ENCODE measurements at regions not wholly inside any gene's neighbourhood (a gene's known extent, or its start where the extent isn't known, plus 50 kb on each side); places are given as distances from the start of the nearest gene placed in this dataset.

DNA sequence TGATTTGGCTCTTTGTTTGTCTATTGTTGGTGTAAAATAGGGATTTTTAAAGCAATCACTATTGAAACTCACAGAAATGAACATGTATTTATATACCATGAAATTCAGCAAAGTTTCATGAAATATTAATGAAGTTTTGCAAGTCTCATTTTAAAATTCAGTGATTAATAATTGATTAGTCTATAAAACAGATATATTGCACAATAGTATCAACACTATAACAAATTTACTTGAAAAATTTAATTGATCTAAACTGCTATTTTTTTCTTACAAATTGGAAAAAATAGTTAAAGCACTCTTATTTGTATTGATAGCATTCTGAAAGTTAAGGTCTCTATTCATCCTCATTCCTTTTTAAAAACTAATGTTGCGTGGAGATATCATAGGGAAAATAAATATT, 121.0 kb upstream of the PCDH9 start:
- Histone ChIP-seq H3K27ac (no peak overlapping the region), H3K79me2 (ENCODE audit: insufficient read depth) (no peaks in the 10 kb centered on the region), H4K20me1 (ENCODE audit: insufficient read depth) (no peaks in the 10 kb centered on the region), H3K4me2 (ENCODE audit: unreplicated experiment) (no peak overlapping the region), H3K9me2 (ENCODE audit: insufficient read depth) (no peaks in the 10 kb centered on the region), H3K9me3 (ENCODE audit: low read depth) (no peaks in the 10 kb centered on the region), H3K27me3 (replicated peaks; ENCODE audit: insufficient read depth) (no peaks in the 10 kb centered on the region), H3K4me3 (no peak overlapping the region), H2AFZ (no peak overlapping the region), H3K36me3 (ENCODE audit: low read depth) (no peaks in the 10 kb centered on the region), H3K9ac (no peak overlapping the region), H3K4me1 (ENCODE audit: insufficient read depth) (no peaks in the 10 kb centered on the region), H3F3A (ENCODE audit: insufficient read depth) (no peaks in the 10 kb centered on the region)
- DNase-seq: no peak
- in situ Hi-C loops (cut with MboI): no loop called here
- no peak for TF ChIP-seq EZH2phosphoT487 (IDR thresholded peaks at IDR 0.05; ENCODE audit: insufficient read depth, low read depth)
- WGBS, 2 experiments (ENCODE audit: low coverage in 1 of 2, low lambda C conversion rate in 2 of 2, missing lambda C conversion rate in 2 of 2): 45 to 50% methylated on average over 1 of the region's 1 CpG

DNA sequence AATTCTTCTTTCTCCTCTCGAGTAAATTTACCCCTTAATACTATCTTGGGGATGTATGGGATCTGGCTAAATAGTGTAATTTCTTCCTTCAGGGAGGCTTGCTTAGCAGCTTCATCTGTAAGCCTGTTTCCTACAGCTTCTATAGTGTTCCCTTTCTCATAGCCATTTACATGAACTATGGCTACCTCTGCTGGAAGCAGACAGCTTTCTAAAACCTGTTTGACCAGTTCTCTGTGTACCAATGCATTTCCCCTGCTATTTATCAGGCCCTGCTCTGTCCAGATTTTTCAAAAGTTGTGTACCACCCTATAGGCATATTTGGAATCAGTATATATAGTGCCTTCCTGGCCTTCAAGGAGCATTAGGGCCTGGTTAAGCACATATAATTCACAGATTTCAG, 113.6 kb upstream of the PCDH9 start:
- Histone ChIP-seq H2AFZ (no peak overlapping the region), H3K4me3 (no peak overlapping the region), H3K27me3 (replicated peaks; ENCODE audit: insufficient read depth) (no peaks in the 10 kb centered on the region), H3K4me1 (ENCODE audit: insufficient read depth) (no peaks in the 10 kb centered on the region), H3K27ac (no peak overlapping the region), H3K9me2 (ENCODE audit: insufficient read depth) (no peaks in the 10 kb centered on the region), H3K9ac (no peak overlapping the region), H3K79me2 (ENCODE audit: insufficient read depth) (no peaks in the 10 kb centered on the region), H3K36me3 (ENCODE audit: low read depth) (no peaks in the 10 kb centered on the region), H4K20me1 (ENCODE audit: insufficient read depth) (no peaks in the 10 kb centered on the region), H3F3A (ENCODE audit: insufficient read depth) (no peaks in the 10 kb centered on the region), H3K4me2 (ENCODE audit: unreplicated experiment) (no peak overlapping the region), H3K9me3 (ENCODE audit: low read depth) (no peaks in the 10 kb centered on the region)
- no peak for TF ChIP-seq EZH2 (IDR thresholded peaks at IDR 0.05; ENCODE audit: insufficient read depth, poor library complexity, severe bottlenecking)
- TF ChIP-seq EZH2phosphoT487 (IDR thresholded peaks at IDR 0.05; ENCODE audit: insufficient read depth, low read depth): no peak
- no peak for DNase-seq
- WGBS, 2 experiments (ENCODE audit: low coverage in 1 of 2, low lambda C conversion rate in 2 of 2, missing lambda C conversion rate in 2 of 2): 10 to 13% methylated on average over 1 of the region's 1 CpG
- in situ Hi-C loops (cut with MboI): no loop called here

DNA sequence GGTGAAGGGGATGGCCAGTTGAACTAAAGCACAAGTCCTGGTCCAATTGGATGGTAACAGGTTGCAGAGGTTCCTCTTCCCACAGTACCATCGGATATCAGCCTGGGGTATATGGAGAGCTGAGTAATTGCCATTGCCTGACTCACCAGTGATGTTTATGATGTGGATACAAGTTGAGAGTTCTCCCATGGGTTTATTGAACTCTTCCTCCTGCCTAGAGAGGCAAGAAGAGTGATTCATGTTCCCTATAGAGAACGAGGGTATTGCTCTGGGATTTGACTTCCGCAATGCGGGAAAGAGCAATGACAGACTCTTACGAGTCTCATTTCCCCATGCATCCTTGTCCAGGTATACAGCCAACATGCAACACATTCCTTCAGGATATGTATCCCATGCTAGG, 111.3 kb upstream of the PCDH9 start:
- no peak overlapping the region for H3K4me2 ChIP-seq (ENCODE audit: unreplicated experiment)
- no peak overlapping the region for H2AFZ ChIP-seq
- H3K27ac ChIP-seq: no peak overlapping the region
- 44 to 47% methylated on average over 5 of the region's 5 CpGs for WGBS, 2 experiments (ENCODE audit: low coverage in 1 of 2, low lambda C conversion rate in 2 of 2, missing lambda C conversion rate in 2 of 2)
- H3K4me1 ChIP-seq (ENCODE audit: insufficient read depth): no peaks in the 10 kb centered on the region
- no peak for DNase-seq
- H3K27me3 ChIP-seq (replicated peaks; ENCODE audit: insufficient read depth): no peaks in the 10 kb centered on the region
- H3K4me3 ChIP-seq: no peak overlapping the region
- TF ChIP-seq EZH2 (IDR thresholded peaks at IDR 0.05; ENCODE audit: insufficient read depth, poor library complexity, severe bottlenecking): no peak
- no peak for TF ChIP-seq EZH2phosphoT487 (IDR thresholded peaks at IDR 0.05; ENCODE audit: insufficient read depth, low read depth)
- no peaks in the 10 kb centered on the region for H3F3A ChIP-seq (ENCODE audit: insufficient read depth)
- no peaks in the 10 kb centered on the region for H4K20me1 ChIP-seq (ENCODE audit: insufficient read depth)
- H3K79me2 ChIP-seq (ENCODE audit: insufficient read depth): no peaks in the 10 kb centered on the region
- in situ Hi-C loops (cut with MboI): no loop called here
- H3K9ac ChIP-seq: no peak overlapping the region
- no peaks in the 10 kb centered on the region for H3K9me2 ChIP-seq (ENCODE audit: insufficient read depth)
- H3K9me3 ChIP-seq (ENCODE audit: low read depth): no peaks in the 10 kb centered on the region
- H3K36me3 ChIP-seq (ENCODE audit: low read depth): no peaks in the 10 kb centered on the region

DNA sequence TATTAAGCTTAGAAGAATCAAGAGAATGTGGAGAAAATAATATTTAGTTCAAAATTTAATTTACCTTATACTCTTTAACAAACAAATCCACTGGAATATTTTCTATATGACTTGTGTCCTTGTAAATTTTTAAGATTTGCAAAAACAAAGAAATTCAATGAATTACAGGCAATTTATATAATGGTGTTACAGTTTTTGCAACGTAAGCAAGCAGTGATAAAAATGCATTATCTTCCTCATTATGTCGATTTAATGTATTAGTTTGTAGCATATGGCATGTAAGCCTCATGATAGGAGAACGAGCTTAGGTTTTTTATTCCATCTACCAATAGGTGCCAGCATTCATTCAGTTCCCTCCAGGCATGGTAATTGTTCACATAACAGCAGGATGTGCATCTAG, 100.0 kb upstream of the PCDH9 start:
- no peak overlapping the region for H3K4me3 ChIP-seq
- H3K27me3 ChIP-seq (replicated peaks; ENCODE audit: insufficient read depth): no peaks in the 10 kb centered on the region
- no peaks in the 10 kb centered on the region for H3K9me2 ChIP-seq (ENCODE audit: insufficient read depth)
- H4K20me1 ChIP-seq (ENCODE audit: insufficient read depth): no peaks in the 10 kb centered on the region
- H3K9me3 ChIP-seq (ENCODE audit: low read depth): no peaks in the 10 kb centered on the region
- in situ Hi-C loops (cut with MboI): no loop called here
- no peaks in the 10 kb centered on the region for H3F3A ChIP-seq (ENCODE audit: insufficient read depth)
- DNase-seq: no peak
- 14 to 23% methylated on average over 3 of the region's 3 CpGs for whole genome bisulfite sequencing, 2 experiments (ENCODE audit: low coverage in 1 of 2, low lambda C conversion rate in 2 of 2, missing lambda C conversion rate in 2 of 2)
- no peak overlapping the region for H3K27ac ChIP-seq
- TF ChIP-seq EZH2phosphoT487 (IDR thresholded peaks at IDR 0.05; ENCODE audit: insufficient read depth, low read depth) (no peak), EZH2 (IDR thresholded peaks at IDR 0.05; ENCODE audit: insufficient read depth, poor library complexity, severe bottlenecking) (no peak)
- no peak overlapping the region for H3K4me2 ChIP-seq (ENCODE audit: unreplicated experiment)
- H2AFZ ChIP-seq: no peak overlapping the region
- H3K79me2 ChIP-seq (ENCODE audit: insufficient read depth): no peaks in the 10 kb centered on the region
- H3K4me1 ChIP-seq (ENCODE audit: insufficient read depth): no peaks in the 10 kb centered on the region
- no peaks in the 10 kb centered on the region for H3K36me3 ChIP-seq (ENCODE audit: low read depth)
- no peak overlapping the region for H3K9ac ChIP-seq

DNA sequence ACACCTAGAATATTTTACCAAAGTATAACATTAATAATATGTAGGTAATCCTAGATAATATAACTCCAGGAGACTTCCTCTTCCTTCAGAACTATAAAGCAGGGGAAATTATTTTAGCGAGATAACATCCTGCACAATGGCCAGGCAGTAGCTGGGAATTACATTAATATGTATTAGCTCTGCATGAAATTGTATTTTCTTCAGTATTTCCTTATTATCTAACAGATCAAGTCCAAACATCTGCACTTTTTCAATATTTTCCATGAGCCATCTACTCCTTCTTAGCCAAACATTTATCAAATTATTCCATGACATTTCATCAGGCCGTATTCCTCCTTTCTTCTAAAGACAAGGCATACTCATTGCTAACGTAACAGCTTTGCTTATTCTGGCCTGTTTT, 98.8 kb upstream of the PCDH9 start:
- no peaks in the 10 kb centered on the region for H3K36me3 ChIP-seq (ENCODE audit: low read depth)
- no peak overlapping the region for H3K9ac ChIP-seq
- no peak overlapping the region for H3K4me2 ChIP-seq (ENCODE audit: unreplicated experiment)
- no peaks in the 10 kb centered on the region for H3F3A ChIP-seq (ENCODE audit: insufficient read depth)
- H3K4me3 ChIP-seq: no peak overlapping the region
- H3K27ac ChIP-seq: no peak overlapping the region
- H3K4me1 ChIP-seq (ENCODE audit: insufficient read depth): no peaks in the 10 kb centered on the region
- no peaks in the 10 kb centered on the region for H3K9me3 ChIP-seq (ENCODE audit: low read depth)
- H3K27me3 ChIP-seq (replicated peaks; ENCODE audit: insufficient read depth): no peaks in the 10 kb centered on the region
- DNase-seq: no peak
- 35 to 39% methylated on average over 3 of the region's 3 CpGs for WGBS, 2 experiments (ENCODE audit: low coverage in 1 of 2, low lambda C conversion rate in 2 of 2, missing lambda C conversion rate in 2 of 2)
- in situ Hi-C loops (cut with MboI): no loop called here
- TF ChIP-seq EZH2 (IDR thresholded peaks at IDR 0.05; ENCODE audit: insufficient read depth, poor library complexity, severe bottlenecking) (no peak), EZH2phosphoT487 (IDR thresholded peaks at IDR 0.05; ENCODE audit: insufficient read depth, low read depth) (no peak)
- no peaks in the 10 kb centered on the region for H3K79me2 ChIP-seq (ENCODE audit: insufficient read depth)
- no peaks in the 10 kb centered on the region for H3K9me2 ChIP-seq (ENCODE audit: insufficient read depth)
- H2AFZ ChIP-seq: no peak overlapping the region
- H4K20me1 ChIP-seq (ENCODE audit: insufficient read depth): no peaks in the 10 kb centered on the region

Data from GM23248 (cell line).